Lower leg skin (tissue), 4 donors: ENCODE measurements at regions not wholly inside any gene's neighbourhood (a gene's known extent, or its start where the extent isn't known, plus 50 kb on each side); places are given as distances from the start of the nearest gene placed in this dataset.
"Not testable (repeated sequence)": the region's sequence is repeated elsewhere in the genome, so short reads cannot be mapped to it uniquely, and the experiment has no call there.

Source experiments
- DNase-seq, 2 donors: peaks; one replicate each; pipeline ENCODE4 v3.0.0-alpha.2; 2019; ENCODE audit warnings: low spot score in 2 of 2
- H3K4me3 ChIP-seq: fragments of 200-600 bp; sonication (generic); 2 replicates; pipeline ENCODE4 v1.5.1; 2017; ENCODE audit warnings: mild to moderate bottlenecking, low read depth; ENCODE audit not compliant: poor library complexity, severe bottlenecking
- POLR2A ChIP-seq, 2 donors: fragments of 450-650 bp; IDR thresholded peaks; one replicate each; pipeline ENCODE4 v1.6.1; 2016 to 2017; ENCODE audit warnings: antibody characterized with exemption in 2 of 2, mild to moderate bottlenecking in 1 of 2, moderate library complexity in 1 of 2
- WGBS, 2 donors: methylation state at CpG; one replicate each; pipeline ENCODE4 v1.1.5; 2018; 5-methylcytosine and 5-hydroxymethylcytosine counted together
- intact Hi-C: fragments of 100-400 bp; cut with DNase I; formaldehyde crosslinking; loops from one replicate; pipeline ENCODE4 v1.15.0; 2023; ENCODE audit warnings: low total_unique reads
- TF ChIP-seq, protein P1 (sequence below), 3 donors: fragments of 450-650 bp; IDR thresholded peaks; one replicate each; pipeline ENCODE4 v1.5.1; 2016; ENCODE audit warnings: antibody characterized with exemption in 3 of 3, mild to moderate bottlenecking in 3 of 3, moderate library complexity in 2 of 3

DNA sequence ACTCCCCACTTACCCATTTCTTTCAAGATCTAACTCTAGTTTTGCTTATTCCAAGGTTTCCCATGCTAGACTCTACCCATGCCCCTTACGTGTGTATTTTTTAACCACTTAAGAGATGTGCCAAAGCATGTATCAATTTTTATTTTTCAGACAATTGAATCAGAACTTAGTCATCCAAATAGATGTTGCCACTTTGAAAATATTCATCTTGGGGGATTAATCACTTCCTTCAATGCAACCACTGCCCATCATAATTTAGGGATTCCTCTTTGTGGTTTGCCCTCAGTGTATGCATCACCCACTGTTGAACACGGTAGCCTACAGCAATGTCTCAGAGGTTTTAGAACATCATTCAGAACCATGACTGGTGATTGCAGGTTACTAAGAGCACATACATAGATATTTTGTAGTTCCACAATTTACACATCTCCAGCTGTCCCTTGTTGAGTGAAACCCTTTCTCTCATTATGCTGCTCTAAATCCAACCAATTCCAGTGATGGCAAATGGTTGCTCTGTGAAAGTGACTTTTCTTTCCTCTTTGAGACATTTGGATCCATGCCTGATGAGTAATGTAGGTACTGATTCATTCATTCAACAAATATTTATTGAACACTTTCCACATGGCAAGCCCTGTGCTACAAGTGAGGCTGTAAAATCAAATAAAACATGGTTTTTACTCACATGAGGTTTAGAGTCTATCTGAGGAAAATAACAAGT, 60.6 kb upstream of the SERP2 start:
- WGBS, 2 donors, result 43 to 58% methylated on average over 2 of the region's 2 CpGs
- intact Hi-C loops, result no loop called here
- H3K4me3 ChIP-seq, result no peak overlapping the region
- no peak for DNase-seq
- TF ChIP-seq, protein P1, sequence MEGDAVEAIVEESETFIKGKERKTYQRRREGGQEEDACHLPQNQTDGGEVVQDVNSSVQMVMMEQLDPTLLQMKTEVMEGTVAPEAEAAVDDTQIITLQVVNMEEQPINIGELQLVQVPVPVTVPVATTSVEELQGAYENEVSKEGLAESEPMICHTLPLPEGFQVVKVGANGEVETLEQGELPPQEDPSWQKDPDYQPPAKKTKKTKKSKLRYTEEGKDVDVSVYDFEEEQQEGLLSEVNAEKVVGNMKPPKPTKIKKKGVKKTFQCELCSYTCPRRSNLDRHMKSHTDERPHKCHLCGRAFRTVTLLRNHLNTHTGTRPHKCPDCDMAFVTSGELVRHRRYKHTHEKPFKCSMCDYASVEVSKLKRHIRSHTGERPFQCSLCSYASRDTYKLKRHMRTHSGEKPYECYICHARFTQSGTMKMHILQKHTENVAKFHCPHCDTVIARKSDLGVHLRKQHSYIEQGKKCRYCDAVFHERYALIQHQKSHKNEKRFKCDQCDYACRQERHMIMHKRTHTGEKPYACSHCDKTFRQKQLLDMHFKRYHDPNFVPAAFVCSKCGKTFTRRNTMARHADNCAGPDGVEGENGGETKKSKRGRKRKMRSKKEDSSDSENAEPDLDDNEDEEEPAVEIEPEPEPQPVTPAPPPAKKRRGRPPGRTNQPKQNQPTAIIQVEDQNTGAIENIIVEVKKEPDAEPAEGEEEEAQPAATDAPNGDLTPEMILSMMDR (IDR thresholded peaks at IDR 0.05), result no peak

DNA sequence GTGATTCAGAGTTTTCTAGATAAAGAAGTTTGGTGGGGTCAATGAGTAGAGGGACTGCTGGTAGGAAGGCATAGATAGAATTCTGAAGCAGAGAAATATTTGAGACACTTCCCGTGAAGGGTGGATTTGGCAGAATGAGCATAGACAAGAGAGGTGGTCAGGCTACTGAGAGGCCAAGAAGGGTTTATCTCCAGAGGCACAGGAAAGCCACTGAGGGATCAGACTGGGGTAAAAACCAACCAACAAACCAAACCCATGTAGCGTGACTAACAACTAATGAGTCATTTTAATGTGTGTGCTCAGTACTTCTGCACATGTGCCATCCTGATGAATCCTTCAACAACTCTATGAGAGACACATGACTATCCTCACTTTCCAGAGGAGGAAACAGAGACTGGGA, 60.0 kb upstream of the SERP2 start:
- TF ChIP-seq, protein P1 (IDR thresholded peaks at IDR 0.05), result no peak
- TF ChIP-seq POLR2A (IDR thresholded peaks at IDR 0.05), result no peak
- WGBS, 2 donors, result 61 to 62% methylated on average over 2 of the region's 2 CpGs
- no peak for DNase-seq
- intact Hi-C loops, result no loop called here
- H3K4me3 ChIP-seq, result no peak overlapping the region

DNA sequence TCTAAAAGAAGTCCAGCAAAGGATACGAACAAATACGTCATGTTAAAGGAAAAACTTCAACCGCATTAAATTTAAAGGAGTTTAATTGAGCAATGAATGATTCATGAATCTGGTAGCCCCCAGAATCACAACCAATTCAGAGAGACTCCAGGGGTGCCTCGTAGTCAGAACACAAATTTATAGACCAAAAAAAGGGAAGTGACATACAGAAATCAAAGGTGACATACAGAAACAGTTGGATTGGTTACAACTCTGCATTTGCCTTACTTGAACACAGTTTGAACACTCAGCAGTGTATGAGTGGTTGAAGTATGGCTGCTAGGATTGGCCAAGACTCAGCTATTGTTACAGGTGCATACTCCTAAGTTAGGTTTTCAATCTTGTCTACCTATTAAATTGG, 59.5 kb upstream of the SERP2 start:
- 91% methylated on average over 4 of the region's 4 CpGs for WGBS, 2 donors
- H3K4me3 ChIP-seq, DNase-seq, intact Hi-C loops: not testable (repeated sequence)

DNA sequence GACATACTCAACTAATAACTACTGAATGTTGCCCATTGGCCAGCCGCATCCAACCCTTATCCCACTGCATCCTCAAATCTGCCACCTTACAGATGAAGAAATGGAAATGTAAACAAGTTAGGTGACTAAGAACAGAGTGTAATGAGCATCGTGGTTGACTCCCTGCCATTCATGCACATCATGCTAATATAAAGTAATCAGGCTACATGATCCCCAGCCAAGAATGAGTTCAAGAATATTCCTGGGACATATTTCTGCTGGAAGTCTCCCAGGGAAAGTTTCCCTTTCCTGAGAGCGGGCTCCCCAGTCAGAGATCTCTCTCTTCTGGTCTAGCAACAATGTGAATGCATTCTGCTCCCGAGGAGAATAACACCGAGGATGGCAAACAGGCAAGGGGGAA, 55.9 kb upstream of the SERP2 start:
- no peak overlapping the region for H3K4me3 ChIP-seq
- DNase-seq, result peak in 1 of 2 donors; percentile 53
- intact Hi-C loops, result no loop called here
- TF ChIP-seq, protein P1 (IDR thresholded peaks at IDR 0.05), result no peak
- TF ChIP-seq POLR2A (IDR thresholded peaks at IDR 0.05), result no peak
- WGBS, 2 donors, result 16 to 33% methylated on average over 5 of the region's 5 CpGs

DNA sequence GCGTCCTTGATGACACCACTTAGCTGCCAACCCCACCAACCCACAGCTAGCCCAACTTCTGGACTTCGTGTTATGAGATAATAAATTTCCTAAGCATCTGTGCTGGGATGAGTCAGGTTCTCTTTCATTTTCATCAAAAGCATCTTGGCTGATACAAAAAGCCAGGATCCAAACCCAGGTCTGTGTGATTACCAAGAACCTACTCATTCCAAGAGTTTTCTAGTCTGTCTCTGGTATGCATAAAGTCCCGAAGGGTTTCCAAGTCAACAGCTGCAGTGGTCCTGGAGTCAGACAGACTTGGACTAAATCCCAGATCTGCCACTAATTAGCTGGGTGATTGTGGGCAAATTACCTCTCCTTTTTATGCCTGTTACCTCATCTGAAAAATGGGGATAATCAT, 55.5 kb upstream of the SERP2 start:
- no peak for TF ChIP-seq POLR2A (IDR thresholded peaks at IDR 0.05)
- TF ChIP-seq, protein P1 (IDR thresholded peaks at IDR 0.05), result no peak

DNA sequence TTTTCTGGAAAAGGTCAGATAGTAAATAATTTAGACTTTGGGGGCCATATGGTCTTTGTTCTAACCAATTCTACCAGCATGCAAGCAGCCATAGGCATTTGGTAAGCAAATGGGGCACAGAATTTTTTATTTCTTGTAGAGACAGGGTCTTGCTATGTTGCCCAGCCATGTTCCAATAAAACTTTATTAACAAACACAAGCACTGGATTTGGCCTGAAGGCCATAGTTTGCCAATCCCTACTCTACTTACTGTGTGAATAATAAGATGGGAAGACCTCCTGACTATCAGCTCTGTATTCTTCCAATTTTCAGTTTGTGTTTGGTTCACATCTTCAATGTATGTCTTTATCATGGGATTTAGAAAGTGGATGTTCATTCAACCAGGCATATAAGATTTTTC, 53.0 kb upstream of the SERP2 start:
- intact Hi-C loops, result no loop called here
- TF ChIP-seq, protein P1 (IDR thresholded peaks at IDR 0.05), result no peak
- no peak for TF ChIP-seq POLR2A (IDR thresholded peaks at IDR 0.05)
- H3K4me3 ChIP-seq, result no peak overlapping the region
- no peak for DNase-seq

More for the DNA sequence above, 55.5 kb upstream of the SERP2 start:
- no peak overlapping the region for H3K4me3 ChIP-seq
- no peak for DNase-seq
- intact Hi-C loops, result no loop called here
- WGBS, 2 donors, result 22 to 25% methylated on average over 3 of the region's 3 CpGs
